DOHH2 (cell line): ENCODE measurements at regions not wholly inside any gene's neighbourhood (a gene's known extent, or its start where the extent isn't known, plus 50 kb on each side); places are given as distances from the start of the nearest gene placed in this dataset.

Experiments used
- EZH2phosphoT487 ChIP-seq: fragments of 200-600 bp; sonication (generic); IDR thresholded peaks from 2 replicates; pipeline ENCODE4 v1.6.1; 2017; ENCODE audit warnings: borderline replicate concordance, mild to moderate bottlenecking, antibody characterized with exemption, low read length, moderate library complexity, mixed read lengths
- TF ChIP-seq, protein P1 (sequence below): fragments of 200-600 bp; sonication (generic); IDR thresholded peaks from one replicate; pipeline ENCODE4 v1.5.1; 2014; ENCODE audit warnings: antibody characterized with exemption, mild to moderate bottlenecking, low read depth, low read length; ENCODE audit not compliant: poor library complexity, severe bottlenecking

DNA sequence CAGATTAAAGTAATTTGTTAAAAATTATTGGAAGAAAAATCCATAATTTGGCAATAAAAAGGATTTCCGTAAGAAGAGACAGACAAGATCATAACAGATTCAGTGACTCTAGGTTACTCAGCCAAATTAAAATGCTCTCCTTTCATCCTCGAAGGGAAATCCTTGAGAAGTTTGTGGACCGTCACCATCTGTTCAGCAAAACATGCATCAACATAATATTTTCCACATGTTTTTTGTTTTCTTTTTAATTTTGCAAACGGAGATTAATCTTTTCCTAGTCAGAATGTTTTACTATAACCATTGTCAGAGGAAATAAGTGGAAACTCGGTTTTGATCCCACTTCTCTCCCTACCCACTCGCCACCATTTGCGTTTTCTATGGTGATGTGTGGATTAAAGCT is 128.3 kb downstream of the TMCO5A start:
- TF ChIP-seq, protein P1, sequence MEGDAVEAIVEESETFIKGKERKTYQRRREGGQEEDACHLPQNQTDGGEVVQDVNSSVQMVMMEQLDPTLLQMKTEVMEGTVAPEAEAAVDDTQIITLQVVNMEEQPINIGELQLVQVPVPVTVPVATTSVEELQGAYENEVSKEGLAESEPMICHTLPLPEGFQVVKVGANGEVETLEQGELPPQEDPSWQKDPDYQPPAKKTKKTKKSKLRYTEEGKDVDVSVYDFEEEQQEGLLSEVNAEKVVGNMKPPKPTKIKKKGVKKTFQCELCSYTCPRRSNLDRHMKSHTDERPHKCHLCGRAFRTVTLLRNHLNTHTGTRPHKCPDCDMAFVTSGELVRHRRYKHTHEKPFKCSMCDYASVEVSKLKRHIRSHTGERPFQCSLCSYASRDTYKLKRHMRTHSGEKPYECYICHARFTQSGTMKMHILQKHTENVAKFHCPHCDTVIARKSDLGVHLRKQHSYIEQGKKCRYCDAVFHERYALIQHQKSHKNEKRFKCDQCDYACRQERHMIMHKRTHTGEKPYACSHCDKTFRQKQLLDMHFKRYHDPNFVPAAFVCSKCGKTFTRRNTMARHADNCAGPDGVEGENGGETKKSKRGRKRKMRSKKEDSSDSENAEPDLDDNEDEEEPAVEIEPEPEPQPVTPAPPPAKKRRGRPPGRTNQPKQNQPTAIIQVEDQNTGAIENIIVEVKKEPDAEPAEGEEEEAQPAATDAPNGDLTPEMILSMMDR: no peak
- no peak for TF ChIP-seq EZH2phosphoT487
